GM19463 (cell line): ENCODE measurements at regions not wholly inside any gene's neighbourhood (a gene's known extent, or its start where the extent isn't known, plus 50 kb on each side); places are given as distances from the start of the nearest gene placed in this dataset.
"Not testable (repeated sequence)": the region's sequence is repeated elsewhere in the genome, so short reads cannot be mapped to it uniquely, and the experiment has no call there.

Source experiments
- ATAC-seq: cut with Tn5 transposase; IDR thresholded peaks from one replicate; pipeline ENCODE4 v1.9.1; 2021; ENCODE audit warnings: mild to moderate bottlenecking, moderate library complexity; ENCODE audit not compliant: unreplicated experiment

GRCh38 chr6:50457351-50457750 is 256.0 kb upstream of the TFAP2D start:
- no peak for ATAC-seq

- no peak for ATAC-seq
Measured at GRCh38 chr6:50461696-50462095, 251.6 kb upstream of the TFAP2D start.

DNA sequence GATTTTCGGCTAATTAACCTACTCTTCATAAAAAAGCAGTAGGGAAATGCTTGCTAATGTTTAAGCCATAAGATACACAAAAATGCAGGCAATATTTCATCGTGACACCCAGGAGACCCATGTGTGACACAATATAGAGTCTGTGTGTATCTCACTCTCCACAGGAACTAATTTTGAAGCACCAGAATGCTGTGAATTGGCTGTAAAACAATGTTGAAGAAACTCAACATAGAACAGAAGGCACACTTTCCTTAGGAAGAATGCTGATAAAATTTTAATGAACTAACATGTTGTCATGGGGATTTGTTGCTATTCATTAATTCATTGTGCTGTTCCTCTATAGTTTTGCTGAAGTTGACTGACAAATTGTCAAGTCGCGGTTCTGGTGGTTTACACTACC is 249.4 kb upstream of the TFAP2D start:
- no peak for ATAC-seq

DNA sequence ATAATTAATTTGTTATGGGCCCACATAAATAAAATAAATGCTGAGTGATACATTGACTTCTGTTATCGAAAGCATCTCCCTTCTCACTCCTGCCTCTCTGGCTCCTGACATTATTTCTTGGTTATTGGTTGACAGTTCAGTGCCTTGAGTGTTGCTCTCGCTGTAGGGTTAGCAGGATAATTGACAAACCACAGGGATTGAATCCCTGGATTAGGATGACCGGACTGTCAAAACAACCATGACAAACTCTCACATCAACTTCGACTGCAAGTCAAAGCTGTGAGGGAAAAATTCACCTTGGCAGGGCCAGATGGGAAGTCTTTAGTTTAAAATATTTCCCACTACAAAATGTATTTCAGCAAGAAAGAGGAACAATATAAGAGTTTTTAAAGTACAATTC is 245.4 kb upstream of the TFAP2D start:
- ATAC-seq = no peak

DNA sequence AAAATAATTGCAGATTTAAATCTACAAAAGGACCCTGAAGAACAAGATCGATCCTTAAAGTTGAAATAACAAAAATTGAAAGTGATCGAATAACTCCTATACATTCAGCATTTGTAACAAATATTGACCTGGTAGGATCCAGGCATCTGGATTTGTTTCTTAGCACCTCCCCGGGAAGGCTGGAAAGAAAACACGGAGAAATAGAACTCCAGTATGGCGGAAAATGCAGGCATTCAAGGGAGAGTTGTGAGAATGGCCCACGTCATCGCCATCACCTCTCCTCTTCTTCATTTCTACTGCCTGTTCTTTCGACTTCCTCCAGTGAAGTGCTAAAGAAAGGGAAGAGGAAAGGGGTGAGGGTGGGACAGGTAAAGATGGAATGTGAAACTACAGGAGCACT is 242.3 kb upstream of the TFAP2D start:
- ATAC-seq = no peak

- no peak for ATAC-seq
Measured at GRCh38 chr6:50510361-50510760, 203.0 kb upstream of the TFAP2D start.

DNA sequence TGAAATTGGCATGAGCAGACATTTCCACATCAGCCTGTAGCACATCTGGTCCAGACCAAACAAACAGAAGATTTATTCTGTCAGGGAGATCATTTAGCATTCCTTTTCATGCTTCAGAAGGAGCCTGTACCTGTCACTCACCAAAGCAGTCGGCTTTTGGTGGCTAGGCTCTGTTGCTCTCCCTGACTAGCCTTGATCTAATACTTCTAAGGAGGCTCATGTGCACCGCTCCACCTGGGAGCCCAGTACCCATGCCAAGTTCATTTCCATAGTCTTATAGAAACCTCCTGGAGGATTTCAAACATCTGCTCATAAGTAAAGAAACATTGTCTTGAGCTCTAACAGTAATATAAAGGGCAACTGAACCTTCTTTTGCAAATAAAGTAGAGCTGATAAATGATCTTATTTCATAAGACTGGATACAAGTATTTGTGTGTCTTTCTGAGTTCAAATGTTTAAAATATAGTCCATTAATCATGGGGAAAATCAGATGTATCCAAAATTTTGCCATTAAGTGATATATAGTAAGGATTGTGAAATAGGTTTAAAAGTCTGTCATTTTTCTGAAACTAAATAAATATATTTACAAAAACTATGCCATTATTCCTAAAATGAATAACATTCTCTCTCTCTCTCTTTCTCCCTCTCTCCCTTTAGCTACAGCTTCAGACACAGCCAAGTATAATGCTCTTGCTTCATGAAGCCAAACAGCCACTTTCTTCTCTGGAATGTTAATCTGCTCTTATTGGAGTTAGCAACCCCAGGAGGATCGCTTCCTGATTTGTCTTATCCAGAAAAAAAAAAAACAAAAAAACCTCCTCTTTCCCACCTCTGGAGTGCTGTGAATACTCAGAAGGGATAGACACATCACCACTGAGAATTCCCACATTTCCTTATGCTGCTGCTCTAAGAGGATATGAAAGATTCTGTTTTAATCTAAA is 192.7 kb upstream of the TFAP2D start:
- no peak for ATAC-seq

GRCh38 chr6:50524341-50524740 is 189.0 kb upstream of the TFAP2D start:
- ATAC-seq = no peak

DNA sequence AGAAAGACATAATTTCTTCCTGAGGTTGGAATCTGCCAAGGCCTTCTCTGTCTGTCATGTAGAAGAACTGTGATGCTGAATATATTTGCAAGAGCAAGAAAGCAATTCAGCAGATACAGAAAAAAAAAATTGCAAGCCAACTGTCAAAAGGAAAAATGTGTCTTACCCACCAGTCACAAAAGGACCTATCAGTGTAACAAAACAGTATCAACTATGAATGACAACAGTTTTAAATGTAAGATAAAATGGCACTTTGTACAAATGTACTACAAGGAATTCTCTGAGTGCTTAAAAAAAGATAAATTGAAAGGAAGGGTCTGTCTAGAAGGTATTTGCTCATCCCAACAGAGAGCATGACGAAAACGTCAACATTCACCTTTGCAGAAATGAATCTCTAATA is 185.3 kb upstream of the TFAP2D start:
- no peak for ATAC-seq

GRCh38 chr6:50539447-50539846 is 173.9 kb upstream of the TFAP2D start:
- ATAC-seq = no peak

DNA sequence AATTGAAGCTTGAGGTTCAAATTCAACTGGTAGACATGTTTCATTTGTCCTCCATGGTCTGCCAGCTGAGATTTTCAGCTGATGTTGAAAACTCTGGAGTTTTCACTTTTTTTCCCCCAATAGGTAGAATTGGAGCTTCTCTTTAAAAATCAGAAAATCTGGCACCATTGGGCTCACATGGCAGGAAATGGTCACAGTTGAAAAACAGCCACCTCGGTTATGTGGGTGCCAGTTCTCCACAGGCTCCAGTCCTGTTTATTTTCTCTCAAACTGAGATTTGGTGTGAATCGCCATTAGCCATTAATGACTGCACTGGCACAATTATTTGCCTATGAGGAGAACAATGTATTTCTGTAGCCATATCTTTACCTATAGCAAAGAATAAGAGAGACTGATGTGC is 171.4 kb upstream of the TFAP2D start:
- ATAC-seq = no peak

DNA sequence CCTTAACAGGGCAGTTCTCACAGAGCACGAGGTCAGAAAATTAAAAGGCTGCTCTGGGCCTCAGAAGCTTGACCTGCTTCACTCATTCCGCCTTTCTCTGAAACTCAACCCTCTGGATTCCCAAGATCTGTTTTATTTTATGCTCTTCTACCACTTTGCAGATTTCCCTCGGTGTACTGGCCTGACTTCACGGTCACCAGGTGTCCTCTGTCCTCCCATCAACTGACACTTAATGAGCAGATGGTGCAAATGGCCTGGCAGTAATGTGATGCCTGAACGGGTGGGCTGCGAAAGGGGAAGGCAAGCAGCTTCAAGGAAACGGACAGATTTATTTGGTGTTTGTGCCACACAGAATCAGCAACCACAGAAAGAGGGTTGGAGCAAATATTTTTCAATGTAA is 169.7 kb upstream of the TFAP2D start:
- ATAC-seq = no peak

DNA sequence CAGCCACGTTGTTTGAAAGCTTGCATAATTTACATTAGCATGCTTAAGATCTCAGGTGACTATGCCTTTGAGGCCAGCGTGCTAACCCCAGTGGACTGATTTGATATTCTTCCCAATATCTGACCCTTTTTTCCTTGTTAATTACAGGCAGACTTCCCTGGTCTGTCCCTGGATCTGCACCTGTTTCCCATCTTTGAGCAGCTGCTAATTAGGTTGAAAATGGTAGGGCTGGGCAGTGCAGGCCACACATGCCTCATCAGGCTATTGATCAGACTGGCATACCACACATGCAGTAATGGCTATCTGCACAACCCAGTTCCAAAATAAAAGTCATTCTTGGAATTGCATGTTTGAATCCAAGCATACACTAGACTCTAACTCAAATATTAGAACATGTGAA is 164.3 kb upstream of the TFAP2D start:
- ATAC-seq = no peak

- ATAC-seq = no peak
Measured at GRCh38 chr6:50549475-50549874, 163.9 kb upstream of the TFAP2D start.

GRCh38 chr6:50555982-50556381 is 157.3 kb upstream of the TFAP2D start:
- no peak for ATAC-seq

GRCh38 chr6:50565004-50565403 is 148.3 kb upstream of the TFAP2D start:
- no peak for ATAC-seq

GRCh38 chr6:50571230-50571629 is 142.1 kb upstream of the TFAP2D start:
- not testable (repeated sequence) for ATAC-seq

GRCh38 chr6:50585441-50586330 is 127.6 kb upstream of the TFAP2D start:
- ATAC-seq = no peak

DNA sequence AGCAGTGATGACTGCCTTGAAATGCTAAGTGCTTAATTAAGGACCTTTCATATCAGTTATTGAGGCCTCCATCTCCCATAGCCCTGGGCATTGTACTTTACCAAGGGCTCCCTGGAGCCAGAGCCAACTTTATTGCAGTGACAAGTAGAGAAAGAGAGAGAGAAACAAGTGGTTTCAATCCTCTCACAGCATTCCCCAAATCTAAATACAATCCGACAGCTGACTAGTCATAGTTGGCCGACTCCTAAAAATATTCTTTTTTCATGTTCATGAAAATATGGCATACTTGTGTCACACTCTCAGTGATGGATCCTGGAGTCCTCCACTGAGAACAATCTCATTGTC is 127.0 kb upstream of the TFAP2D start:
- no peak for ATAC-seq

- no peak for ATAC-seq
Measured at GRCh38 chr6:50589751-50590470, 123.4 kb upstream of the TFAP2D start.

DNA sequence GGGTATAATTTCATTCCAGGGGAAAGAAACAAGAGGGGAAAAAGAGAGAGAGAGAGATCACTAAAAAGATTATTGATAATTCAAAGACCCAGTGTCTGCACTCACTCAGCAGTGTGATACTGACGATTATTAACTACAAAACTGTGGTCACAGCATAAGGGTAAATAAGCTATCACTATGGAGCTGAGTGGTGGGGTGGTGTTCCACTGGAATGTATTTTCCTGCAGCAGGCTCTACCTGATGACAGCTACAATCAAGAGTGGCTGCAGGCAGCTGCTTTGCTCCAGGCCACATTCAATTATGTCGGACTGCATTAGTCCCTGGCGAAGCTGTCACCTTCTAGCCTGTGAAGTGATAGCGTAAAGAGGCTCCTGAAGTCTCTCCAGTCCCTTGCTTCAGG is 122.2 kb upstream of the TFAP2D start:
- no peak for ATAC-seq
